ENCODE measurements at regions not wholly inside any gene's neighbourhood (a gene's known extent, or its start where the extent isn't known, plus 50 kb on each side); places are given as distances from the start of the nearest gene placed in this dataset.

DNA sequence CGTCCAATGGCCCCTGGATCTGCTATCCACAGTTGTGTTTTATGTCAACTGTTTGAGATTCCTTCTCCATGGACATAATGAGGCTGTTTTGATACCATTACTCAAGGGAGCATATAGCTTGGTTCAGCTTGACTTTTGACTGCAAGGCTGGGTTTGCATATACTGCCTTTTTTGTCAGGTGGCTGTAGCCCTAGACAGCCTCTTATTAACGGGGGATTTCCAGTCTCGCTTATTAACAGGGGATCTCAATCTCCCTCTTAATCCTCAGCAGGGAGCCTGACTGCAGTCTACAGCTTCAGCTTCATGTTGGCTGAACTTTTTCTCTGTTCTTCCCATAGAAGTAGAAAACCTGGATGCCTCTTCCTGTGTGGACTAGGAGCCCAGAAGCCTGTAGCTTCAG, 73.7 kb upstream of the TNC start:
- Histone ChIP-seq H3K27ac (ENCODE audit: low read length) (no peak overlapping the region), H3K36me3 (ENCODE audit: control insufficient read depth, insufficient read depth, low read length) (no peaks in the 10 kb centered on the region), H3K4me1 (ENCODE audit: control insufficient read depth, insufficient read depth, low read length) (no peaks in the 10 kb centered on the region), H3K9me3 (ENCODE audit: control insufficient read depth, insufficient read depth, low read depth, low read length) (no peaks in the 10 kb centered on the region), H3K4me3 (ENCODE audit: low read depth in 2 of 2, low read length in 2 of 2) (no peak overlapping the region), H3K27me3 (ENCODE audit: control insufficient read depth, insufficient read depth, low read length) (no peaks in the 10 kb centered on the region)
- no peak for TF ChIP-seq SIN3A (IDR thresholded peaks at IDR 0.05; ENCODE audit: borderline replicate concordance, insufficient read depth, low read depth, low read length)
- TF ChIP-seq, protein P1, sequence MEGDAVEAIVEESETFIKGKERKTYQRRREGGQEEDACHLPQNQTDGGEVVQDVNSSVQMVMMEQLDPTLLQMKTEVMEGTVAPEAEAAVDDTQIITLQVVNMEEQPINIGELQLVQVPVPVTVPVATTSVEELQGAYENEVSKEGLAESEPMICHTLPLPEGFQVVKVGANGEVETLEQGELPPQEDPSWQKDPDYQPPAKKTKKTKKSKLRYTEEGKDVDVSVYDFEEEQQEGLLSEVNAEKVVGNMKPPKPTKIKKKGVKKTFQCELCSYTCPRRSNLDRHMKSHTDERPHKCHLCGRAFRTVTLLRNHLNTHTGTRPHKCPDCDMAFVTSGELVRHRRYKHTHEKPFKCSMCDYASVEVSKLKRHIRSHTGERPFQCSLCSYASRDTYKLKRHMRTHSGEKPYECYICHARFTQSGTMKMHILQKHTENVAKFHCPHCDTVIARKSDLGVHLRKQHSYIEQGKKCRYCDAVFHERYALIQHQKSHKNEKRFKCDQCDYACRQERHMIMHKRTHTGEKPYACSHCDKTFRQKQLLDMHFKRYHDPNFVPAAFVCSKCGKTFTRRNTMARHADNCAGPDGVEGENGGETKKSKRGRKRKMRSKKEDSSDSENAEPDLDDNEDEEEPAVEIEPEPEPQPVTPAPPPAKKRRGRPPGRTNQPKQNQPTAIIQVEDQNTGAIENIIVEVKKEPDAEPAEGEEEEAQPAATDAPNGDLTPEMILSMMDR (IDR thresholded peaks at IDR 0.05), result no peak
- TF ChIP-seq, protein P2, sequence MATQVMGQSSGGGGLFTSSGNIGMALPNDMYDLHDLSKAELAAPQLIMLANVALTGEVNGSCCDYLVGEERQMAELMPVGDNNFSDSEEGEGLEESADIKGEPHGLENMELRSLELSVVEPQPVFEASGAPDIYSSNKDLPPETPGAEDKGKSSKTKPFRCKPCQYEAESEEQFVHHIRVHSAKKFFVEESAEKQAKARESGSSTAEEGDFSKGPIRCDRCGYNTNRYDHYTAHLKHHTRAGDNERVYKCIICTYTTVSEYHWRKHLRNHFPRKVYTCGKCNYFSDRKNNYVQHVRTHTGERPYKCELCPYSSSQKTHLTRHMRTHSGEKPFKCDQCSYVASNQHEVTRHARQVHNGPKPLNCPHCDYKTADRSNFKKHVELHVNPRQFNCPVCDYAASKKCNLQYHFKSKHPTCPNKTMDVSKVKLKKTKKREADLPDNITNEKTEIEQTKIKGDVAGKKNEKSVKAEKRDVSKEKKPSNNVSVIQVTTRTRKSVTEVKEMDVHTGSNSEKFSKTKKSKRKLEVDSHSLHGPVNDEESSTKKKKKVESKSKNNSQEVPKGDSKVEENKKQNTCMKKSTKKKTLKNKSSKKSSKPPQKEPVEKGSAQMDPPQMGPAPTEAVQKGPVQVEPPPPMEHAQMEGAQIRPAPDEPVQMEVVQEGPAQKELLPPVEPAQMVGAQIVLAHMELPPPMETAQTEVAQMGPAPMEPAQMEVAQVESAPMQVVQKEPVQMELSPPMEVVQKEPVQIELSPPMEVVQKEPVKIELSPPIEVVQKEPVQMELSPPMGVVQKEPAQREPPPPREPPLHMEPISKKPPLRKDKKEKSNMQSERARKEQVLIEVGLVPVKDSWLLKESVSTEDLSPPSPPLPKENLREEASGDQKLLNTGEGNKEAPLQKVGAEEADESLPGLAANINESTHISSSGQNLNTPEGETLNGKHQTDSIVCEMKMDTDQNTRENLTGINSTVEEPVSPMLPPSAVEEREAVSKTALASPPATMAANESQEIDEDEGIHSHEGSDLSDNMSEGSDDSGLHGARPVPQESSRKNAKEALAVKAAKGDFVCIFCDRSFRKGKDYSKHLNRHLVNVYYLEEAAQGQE (IDR thresholded peaks at IDR 0.05; ENCODE audit: insufficient read depth in 1 of 2, low read depth in 2 of 2, low read length in 1 of 2), result no peak
- TF ChIP-seq TCF7L2 (IDR thresholded peaks at IDR 0.05; ENCODE audit: low read depth, low read length), result no peak
- TF ChIP-seq POLR2AphosphoS5 (IDR thresholded peaks at IDR 0.05; ENCODE audit: low read depth, low read length), result no peak
- ATAC-seq (no peak), DNase-seq (ENCODE audit: low read depth, low spot score) (no peak)
- intact Hi-C loops (cut with micrococcal nuclease; ENCODE audit: unreplicated experiment) (no loop called here), in situ Hi-C loops (cut with HindIII; ENCODE audit: low pct_unique_long_range_greater_than_20kb, low sequenced_read_pairs) (no loop called here)
- CTCF ChIA-PET, result no interaction called here
- POLR2A ChIA-PET, result no interaction called here
- BruUV-seq (replicated peaks), result no TSS peak

GRCh38 chr9:115192280-115192679, 74.3 kb upstream of the TNC start:
- POLR2A ChIA-PET, result no interaction called here
- H3K4me3 ChIP-seq (ENCODE audit: low read depth in 2 of 2, low read length in 2 of 2), result no peak overlapping the region
- intact Hi-C loops (cut with micrococcal nuclease; ENCODE audit: unreplicated experiment) (no loop called here), in situ Hi-C loops (cut with HindIII; ENCODE audit: low pct_unique_long_range_greater_than_20kb, low sequenced_read_pairs) (no loop called here)
- H3K9me3 ChIP-seq (ENCODE audit: control insufficient read depth, insufficient read depth, low read depth, low read length), result no peaks in the 10 kb centered on the region
- no peak overlapping the region for H3K27ac ChIP-seq (ENCODE audit: low read length)
- no peaks in the 10 kb centered on the region for H3K36me3 ChIP-seq (ENCODE audit: control insufficient read depth, insufficient read depth, low read length)
- BruUV-seq (replicated peaks), result no TSS peak
- TF ChIP-seq SIN3A (IDR thresholded peaks at IDR 0.05; ENCODE audit: borderline replicate concordance, insufficient read depth, low read depth, low read length), result no peak
- no peak for TF ChIP-seq TCF7L2 (IDR thresholded peaks at IDR 0.05; ENCODE audit: low read depth, low read length)
- no peak for TF ChIP-seq POLR2AphosphoS5 (IDR thresholded peaks at IDR 0.05; ENCODE audit: low read depth, low read length)
- TF ChIP-seq, protein P1 (IDR thresholded peaks at IDR 0.05), result no peak
- TF ChIP-seq, protein P2 (IDR thresholded peaks at IDR 0.05; ENCODE audit: insufficient read depth in 1 of 2, low read depth in 2 of 2, low read length in 1 of 2), result no peak
- CTCF ChIA-PET, result no interaction called here
- DNase-seq (ENCODE audit: low read depth, low spot score) (no peak), ATAC-seq (no peak)
- H3K27me3 ChIP-seq (ENCODE audit: control insufficient read depth, insufficient read depth, low read length), result no peaks in the 10 kb centered on the region
- no peaks in the 10 kb centered on the region for H3K4me1 ChIP-seq (ENCODE audit: control insufficient read depth, insufficient read depth, low read length)
